HG03045 (cell line): ENCODE measurements at regions not wholly inside any gene's neighbourhood (a gene's known extent, or its start where the extent isn't known, plus 50 kb on each side); places are given as distances from the start of the nearest gene placed in this dataset.
"Not testable (repeated sequence)": the region's sequence is repeated elsewhere in the genome, so short reads cannot be mapped to it uniquely, and the experiment has no call there.

Experiments
- ATAC-seq: cut with Tn5 transposase; IDR thresholded peaks from one replicate; pipeline ENCODE4 v1.9.1; 2021; ENCODE audit warnings: mild to moderate bottlenecking, moderate library complexity; ENCODE audit not compliant: unreplicated experiment

DNA sequence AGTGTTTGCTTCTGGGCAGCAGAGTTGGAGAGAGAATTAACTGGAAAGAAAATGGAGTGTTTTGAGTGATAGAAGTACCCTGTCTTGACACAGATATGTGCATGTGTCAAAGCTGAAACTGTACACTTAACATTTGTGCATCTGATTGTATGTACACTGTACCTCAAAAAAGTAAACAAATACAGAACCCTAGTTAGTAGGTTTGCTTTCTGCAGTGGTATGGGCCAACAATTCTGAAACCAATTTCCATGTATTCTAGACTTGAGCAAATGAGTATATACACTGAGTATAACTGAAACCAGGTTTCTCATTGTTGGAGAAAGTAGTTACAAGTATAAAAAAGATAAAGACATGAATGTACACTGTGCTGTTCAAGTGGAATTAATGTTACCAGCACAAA is 52.4 kb downstream of the ELAPOR2 start:
- no peak for ATAC-seq

DNA sequence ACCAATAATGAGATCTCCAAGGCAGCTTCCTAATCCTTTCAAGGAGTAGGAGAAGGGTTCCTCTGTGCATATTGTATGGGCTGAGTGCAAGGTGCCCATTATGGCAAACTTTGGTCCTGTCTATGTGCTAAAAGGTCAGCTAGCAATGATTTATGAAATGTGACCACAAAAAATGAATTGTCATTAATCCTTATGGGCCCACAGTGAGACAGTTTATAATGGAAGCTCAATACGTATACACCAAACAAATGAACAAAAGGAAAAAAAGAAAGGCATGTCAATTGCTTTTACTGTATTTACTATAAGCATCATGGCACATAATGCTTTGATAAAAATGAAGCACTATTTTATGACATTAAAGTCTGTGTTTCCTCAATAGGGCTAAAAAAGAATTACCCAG is 54.5 kb downstream of the ELAPOR2 start:
- no peak for ATAC-seq

DNA sequence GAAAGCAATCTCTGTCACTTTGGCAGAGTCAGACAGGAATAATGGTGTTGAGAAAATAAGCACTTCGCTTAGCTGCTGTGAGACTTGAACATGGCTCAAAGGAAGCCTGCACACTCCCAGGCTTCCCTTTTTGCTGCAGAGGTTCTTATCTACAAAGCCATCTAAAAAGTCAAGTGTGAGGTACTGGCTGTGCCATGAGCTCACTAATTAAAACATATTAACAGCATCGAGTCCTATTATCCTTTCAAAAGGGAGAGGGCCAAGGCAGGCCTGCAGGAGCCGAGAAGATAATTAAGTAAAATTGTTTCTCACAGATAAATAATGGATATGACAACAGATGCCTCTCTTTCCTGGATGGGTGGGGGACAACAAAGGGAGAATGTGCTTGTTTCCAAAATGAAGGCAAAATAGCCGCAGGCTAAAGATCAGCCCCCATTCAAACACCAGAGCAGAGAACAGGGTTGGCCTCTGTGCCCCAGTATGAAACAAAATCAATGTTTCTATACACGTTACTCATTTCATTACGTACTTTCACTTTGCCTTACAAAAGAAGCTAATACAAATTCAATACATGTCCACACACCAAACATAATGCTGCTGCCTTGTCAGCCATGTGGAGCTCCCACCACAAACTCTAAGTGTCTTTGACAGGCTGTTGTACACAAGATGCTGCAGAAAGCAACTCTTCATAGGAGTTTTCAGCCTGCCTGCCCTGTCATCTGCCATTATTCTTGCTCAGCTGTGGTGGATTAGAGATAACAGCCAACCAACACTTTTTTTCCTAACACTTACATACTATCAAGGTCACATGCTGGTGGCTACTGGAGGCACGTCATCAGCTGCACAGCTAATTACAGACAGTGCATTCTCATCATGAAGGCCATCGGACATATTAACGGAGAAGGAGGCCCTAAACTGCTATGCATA is 55.3 kb downstream of the ELAPOR2 start:
- ATAC-seq, result no peak

DNA sequence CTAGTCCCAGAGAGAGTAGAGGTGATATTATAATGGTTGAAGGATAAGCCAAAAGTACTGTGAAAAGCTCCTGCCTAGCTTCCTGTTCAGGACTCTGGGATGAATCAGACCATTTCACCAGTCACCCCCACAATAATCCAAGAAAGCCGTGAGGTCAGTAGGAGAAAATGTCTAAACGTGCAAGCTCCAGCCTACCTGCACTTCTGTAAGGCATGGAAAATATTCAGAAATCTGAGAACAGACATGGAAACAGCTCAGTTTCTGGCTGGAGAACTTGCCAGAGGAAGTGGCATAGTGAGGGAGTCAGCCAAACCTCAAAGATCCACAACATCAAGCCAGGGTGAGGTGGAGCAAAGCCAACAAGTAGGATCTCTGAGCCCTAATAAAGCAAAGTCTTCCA is 58.2 kb downstream of the ELAPOR2 start:
- ATAC-seq, result no peak

DNA sequence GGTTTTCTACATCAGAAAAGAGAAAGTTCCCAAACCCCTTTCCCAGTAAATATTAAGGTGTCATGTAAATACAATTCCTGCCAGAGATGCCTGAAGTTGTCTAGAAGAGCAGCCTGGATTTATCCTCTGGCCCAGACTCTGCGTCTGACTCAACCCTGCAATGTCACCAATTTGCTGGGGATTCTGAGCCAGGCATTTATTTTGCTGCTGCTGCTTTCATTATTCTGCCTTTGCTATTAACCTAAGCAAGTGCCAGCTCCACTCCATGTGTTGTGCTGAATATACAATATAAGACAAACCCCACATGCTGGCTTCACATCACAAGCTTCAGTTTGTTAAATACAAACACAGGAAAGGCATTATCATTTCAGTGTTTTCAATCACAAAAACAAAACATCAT is 59.1 kb downstream of the ELAPOR2 start:
- no peak for ATAC-seq

DNA sequence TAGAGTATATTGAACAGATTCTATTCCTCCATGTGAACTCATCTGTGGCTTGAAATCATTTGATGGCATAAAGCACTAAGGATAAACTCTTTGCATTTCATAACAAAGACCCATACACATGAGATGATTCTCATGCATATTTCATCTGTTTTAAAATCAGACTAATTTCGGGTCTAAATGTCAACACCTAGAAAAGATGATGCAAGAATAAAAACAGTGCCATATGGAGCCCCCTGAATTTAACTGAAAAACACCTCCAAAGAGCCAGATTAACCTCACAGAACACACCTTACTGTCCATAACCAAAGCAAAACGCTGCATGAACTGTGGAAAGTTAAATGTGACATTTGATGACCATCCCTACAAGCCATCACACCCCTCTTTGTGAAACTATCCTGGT is 59.7 kb downstream of the ELAPOR2 start:
- ATAC-seq, result no peak

DNA sequence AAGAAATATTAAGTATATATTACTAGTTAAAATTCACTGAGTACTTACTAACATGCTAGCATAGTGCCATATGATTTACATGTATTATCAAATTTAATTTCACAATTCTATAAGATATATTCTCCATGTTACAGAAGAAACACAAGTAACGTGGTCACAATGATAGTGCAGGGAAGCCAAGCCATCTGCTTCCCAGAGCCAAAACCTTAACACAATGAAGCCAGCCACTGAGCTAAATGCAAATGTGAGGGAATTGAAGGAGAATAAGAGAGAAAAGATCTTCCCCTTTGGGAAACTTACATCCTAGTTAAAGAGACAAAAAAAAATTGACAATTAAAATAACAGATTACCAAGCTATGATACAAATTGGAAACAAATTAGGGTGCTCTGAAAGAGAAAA is 63.6 kb downstream of the ELAPOR2 start:
- ATAC-seq, result no peak

DNA sequence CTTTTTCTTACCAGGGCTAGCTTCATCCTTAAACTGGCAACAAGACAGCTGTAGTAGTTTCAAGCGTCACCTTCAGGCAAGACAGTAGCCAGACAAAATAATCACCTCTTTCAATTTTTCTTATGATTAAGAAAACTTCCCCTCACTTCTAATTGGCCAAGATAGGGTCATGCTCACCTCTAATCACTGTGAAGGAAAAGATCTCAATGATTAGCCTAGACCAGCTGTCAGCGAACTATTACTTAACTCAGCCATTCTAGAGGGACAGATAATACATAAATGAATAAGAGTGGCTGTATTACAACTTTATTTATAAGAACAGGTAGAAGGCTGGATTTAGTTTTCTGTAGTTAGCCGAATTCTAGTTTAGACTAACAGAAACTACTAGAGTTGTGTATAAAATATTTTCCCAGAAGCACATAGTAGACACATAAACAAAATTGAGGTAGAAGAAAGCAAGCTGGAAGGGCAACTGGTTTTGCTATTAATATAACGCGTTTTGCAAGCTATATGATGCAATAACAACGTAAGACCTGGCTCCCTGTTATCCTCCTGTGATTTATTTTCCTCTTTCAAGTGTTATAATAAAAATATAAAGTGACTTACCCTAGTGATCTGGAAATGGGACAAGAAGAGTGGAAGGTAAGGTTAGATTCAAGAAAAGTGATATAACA is 64.3 kb downstream of the ELAPOR2 start:
- ATAC-seq, result no peak

DNA sequence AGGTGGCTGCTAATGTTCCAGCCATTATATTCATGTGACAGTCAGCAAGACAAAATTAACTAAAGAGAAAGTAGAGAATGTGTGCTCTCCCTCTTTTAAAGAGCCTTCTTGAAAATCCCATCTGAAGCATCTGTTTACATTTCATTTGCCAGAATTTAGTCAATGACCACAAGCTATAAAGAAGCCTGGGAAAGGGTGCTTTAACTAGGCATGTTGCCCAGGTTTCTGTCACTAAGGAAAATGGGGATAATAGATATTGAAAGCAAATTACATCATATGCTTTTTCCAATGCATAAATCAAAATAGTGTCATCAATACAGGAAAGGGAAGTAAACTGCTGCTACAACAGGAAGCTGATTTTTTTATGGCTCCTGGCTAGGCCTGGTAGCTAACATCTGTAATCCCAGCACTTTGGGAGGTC is 67.7 kb downstream of the ELAPOR2 start:
- no peak for ATAC-seq

DNA sequence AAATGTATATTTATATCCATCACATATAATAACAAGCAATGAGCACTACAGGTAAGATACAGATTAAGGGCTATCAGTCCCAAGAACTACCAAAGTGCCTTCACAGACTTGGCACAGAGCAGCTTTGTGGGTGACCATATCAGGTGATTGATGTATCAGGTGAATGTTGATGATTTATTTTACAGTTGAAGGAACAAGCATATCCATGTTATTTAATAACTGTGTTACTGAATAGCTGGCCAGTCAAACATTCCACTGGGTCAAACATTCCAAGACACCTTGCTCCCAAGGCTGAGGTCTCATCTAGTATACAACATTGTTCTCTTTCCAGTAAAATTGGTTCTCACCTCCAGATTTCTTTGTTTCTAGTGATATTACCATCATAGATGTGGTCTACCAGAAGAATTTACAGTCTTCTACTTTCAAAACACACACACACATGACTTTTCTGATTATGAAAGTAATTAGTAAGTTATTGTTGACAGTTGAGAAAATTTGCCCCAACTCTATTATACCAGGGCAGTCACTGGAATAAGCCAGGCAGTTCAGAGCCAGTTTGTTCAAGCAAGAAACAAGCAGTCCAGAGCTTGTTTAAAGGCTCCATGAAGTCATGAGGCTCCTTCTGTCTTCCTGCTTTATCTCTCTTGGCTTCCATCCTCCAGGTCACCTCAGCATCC is 68.2 kb downstream of the ELAPOR2 start:
- ATAC-seq, result no peak

DNA sequence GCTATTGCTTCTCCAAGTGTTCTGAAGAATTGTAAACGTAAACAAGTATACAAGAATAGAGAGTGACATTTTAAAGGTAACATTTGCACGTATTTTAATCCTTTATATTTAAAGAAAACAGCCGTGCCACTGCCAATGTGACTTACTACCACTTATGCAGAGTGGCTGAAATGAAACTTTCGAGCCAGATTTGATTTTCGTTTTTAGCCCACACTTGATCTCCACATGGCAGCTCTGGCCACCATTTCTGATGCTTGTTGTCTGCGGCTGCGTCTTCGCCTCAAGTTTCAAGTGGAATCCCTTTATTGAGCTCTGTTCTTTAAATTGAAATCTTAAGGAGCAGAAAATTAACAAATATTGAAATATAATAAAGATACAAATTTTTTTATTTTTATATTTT is 70.0 kb downstream of the ELAPOR2 start:
- ATAC-seq, result no peak

DNA sequence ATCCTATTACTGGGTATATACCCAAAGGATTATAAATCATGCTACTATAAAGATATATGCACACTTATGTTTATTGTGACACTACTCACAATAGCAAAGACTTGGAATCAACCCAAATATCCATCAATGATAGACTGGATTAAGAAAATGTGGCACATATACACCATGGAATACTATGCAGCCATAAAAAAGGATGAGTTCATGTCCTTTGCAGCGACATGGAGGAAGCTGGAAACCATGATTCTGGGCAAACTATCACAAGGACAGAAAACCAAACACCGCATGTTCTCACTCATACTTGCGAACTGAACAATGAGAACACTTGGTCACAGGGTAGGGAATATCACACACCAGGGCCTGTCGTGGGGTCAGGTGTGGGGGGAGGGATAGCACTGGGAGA is 71.6 kb downstream of the ELAPOR2 start:
- ATAC-seq, result not testable (repeated sequence)

DNA sequence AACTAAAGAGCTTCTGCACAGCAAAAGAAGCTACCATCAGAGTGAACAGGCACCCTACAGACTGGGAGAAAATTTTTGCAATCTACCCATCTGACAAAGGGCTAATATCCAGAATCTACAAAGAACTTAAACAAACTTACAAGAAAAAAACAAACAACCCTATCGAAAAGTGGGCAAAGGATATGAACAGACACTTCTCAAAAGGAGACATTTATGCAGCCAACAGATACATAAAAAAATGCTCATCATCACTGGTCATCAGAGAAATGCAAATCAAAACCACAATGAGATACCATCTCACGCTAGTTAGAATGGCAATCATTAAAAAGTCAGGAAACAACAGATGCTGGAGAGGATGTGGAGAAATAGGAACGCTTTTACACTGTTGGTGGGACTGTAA is 72.1 kb downstream of the ELAPOR2 start:
- not testable (repeated sequence) for ATAC-seq

DNA sequence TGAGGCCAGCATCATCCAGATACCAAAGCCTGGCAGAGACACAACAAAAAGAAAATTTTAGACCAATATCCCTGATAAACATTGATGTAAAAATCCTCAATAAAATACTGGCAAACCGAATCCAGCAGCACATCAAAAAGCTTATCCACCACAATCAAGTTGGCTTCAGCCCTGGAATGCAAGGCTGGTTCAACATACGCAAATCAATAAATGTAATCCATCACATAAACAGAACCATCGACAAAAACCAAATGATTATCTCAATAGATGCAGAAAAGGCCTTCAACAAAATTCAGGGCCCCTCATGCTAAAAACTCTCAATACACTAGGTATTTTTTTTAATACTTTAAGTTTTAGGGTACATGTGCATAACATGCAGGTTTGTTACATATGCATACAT is 74.1 kb downstream of the ELAPOR2 start:
- ATAC-seq, result not testable (repeated sequence)

DNA sequence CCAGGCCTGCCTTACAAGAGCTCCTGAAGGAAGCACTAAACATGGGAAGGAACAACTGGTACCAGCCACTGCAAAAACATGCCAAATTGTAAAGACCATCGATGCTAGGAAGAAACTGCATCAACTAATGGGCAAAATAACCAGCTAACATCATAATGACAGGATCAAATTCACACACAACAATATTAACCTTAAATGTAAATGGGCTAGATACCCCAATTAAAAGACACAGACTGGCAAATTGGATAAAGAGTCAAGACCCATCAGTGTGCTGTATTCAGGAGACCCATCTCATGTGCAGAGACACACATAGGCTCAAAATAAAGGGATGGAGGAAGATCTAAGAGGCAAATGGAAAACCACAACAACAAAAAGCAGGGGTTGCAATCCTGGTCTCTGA is 75.8 kb downstream of the ELAPOR2 start:
- ATAC-seq, result not testable (repeated sequence)

DNA sequence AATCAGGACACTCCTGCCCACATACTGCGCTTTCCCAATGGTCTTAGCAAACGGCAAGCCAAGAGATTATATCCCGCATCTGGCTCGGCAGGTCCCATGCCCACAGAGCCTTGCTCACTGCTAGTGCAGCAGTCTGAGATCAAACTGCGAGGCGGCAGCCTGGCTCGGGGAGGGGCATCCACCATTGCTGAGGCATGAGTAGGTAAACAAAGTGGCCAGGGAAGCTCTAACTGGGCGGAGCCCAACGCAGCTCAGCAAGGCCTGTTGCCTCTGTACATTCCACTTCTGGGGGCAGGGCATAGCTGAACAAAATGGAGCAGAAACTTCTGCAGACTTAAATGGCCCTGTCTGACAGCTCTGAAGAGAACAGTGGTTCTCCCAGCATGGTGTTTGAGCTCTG is 77.5 kb downstream of the ELAPOR2 start:
- not testable (repeated sequence) for ATAC-seq

DNA sequence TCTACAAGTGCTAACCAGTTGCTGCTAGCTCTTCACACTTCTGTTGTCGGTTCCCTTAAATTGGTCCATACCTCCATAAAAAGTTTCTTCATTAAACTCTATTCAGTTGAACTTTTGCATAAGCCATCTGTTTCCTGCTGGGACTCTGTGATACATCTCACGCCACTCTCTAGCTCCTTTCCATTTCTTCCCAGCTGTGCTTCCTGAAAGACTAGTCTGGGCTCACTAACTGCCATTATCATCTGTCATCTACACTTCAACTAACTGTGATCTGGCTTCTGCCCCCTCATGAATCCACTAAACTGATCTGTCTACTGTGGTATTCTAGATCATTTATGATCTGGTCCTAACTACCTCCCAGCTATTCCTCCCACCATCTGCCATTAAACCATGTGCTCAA is 78.3 kb downstream of the ELAPOR2 start:
- no peak for ATAC-seq

DNA sequence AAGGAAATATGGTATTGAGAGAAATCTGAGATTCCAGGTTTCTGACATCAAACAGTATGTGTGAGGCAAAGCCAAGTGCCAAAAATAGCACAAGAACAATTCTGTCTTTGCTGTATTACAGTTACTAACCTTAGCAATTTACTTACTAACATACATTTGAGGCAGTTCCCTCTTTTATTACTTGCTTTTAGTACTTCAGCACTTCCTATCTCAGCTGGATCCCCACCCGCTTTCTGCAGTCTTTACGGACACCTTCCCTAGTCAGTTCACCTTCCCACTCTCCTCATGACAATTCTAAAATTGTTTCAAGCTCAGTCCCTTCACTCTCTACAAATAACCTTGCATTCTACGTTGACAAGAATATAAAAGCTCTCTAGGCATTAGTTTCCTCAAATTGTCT is 79.2 kb downstream of the ELAPOR2 start:
- no peak for ATAC-seq

DNA sequence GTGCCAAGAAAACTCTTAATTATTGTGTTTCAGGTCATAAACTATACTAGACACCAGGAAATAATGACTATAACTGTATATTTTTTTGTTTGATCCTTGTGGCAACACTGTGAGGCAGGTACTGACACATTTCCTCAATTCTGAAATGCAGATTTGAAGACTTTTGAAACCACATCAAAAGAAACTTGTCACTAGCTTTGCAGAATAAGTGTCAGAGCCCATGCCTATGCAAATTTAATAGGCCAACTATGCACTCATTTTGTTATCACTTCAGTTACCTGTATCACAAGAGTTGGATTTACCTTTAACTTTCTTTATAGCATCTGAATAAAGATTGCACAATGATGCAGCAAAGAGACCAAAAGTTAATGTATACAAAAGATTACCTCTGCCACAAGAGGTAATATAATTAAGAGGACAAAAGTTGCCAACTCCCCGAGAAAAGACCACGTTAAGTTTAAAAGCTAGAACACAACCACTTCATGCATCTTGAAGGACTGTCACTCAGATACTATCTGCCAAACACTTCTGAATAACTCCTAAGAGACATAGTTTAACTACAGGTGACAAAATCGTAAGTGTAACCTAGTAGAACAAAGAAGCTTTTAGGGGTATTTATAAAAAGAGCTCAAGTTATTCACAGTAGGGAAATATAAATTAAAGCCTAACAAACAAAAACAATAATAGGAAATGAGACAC is 80.5 kb downstream of the ELAPOR2 start:
- ATAC-seq, result peak; percentile 73

DNA sequence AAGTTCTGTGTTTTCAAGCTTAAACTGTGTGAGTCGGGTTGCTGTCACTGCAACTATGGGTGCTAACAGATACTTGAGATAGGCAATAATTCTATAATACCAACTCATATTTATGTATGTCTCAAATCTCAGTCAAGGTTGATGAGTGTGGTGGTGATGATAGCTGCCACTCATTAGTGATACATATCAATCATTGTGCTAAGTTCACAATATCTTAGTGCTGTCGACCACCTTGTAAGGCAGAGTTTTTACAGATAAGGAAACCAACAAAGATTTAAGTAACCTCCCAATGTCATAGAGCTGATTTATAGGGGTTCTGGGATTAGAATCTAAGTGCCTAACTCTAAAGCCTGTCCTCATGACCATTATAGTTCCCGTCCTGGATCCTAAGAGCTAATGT is 82.5 kb downstream of the ELAPOR2 start:
- no peak for ATAC-seq

DNA sequence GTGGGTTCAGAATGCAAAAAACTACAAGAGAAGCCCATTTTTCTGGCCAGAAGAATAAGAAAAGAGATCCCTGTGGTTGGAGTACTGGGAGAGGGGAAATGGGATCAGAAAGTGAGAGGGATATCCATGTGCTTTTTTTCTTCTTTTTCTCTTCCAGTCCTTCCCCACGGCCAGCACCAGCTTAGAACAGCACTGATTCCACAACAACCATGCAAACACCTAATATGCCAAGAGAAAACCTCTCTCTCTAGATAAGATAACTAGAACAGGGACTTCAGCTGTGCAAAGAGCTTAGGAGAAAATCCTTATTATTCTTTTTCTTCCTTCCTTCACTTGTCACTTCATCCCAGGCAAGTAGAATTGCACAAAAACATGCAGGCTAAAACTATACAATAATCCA is 83.5 kb downstream of the ELAPOR2 start:
- ATAC-seq, result no peak
